ENCODE measurements at regions not wholly inside any gene's neighbourhood (a gene's known extent, or its start where the extent isn't known, plus 50 kb on each side); places are given as distances from the start of the nearest gene placed in this dataset.

DNA sequence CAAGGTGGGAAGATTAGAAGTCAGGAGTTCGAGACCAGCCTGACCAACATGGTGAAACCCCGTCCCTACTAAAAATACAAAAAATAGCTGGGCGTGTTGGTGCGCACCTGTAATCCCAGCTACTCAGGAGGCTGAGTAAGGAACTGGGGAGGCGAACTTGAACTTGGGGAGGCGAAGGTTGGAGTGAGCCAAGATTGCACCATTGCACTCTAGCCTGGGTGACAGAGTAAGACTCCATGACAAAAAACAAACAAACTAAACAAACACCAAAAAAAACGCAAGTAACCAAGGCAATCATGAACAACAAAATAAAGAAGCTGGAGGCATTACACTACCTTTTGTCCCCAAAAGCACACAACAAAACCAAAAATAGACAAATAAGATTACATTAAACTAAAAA is 547.3 kb upstream of the GBE1 start:
- TF ChIP-seq EZH2 (IDR thresholded peaks at IDR 0.05) (no peak), POLR2AphosphoS5 (IDR thresholded peaks at IDR 0.05; ENCODE audit: borderline replicate concordance, low read depth, low read length) (no peak)

All from SK-N-MC (cell line).